IMR-90 (cell line): ENCODE measurements at regions not wholly inside any gene's neighbourhood (a gene's known extent, or its start where the extent isn't known, plus 50 kb on each side); places are given as distances from the start of the nearest gene placed in this dataset.
A peak's percentile ranks its signal among the peaks of the same experiment; 100 is the strongest.

Experiments
- BHLHE40 ChIP-seq: fragments of 150-350 bp; IDR thresholded peaks from 2 replicates; pipeline ENCODE4 v1.6.1; 2016; ENCODE audit warnings: mild to moderate bottlenecking, low read depth, low read length
- CHD1 ChIP-seq: IDR thresholded peaks from 2 replicates; pipeline ENCODE4 v1.6.1; 2012; ENCODE audit warnings: low read depth, low read length, improper control_type of control experiment
- CTCF ChIP-seq: conservative IDR thresholded peaks from 2 replicates; pipeline ENCODE4 v1.5.1; 2012; ENCODE audit warnings: mild to moderate bottlenecking, low read depth, low read length, improper control_type of control experiment
- MAFK ChIP-seq: IDR thresholded peaks from 2 replicates; pipeline ENCODE4 v1.6.1; 2012; ENCODE audit warnings: low read depth, low read length, improper control_type of control experiment
- MAZ ChIP-seq: IDR thresholded peaks from 2 replicates; pipeline ENCODE4 v1.6.1; 2012; ENCODE audit warnings: low read depth, mild to moderate bottlenecking, low read length, improper control_type of control experiment, moderate library complexity, borderline replicate concordance
- MXI1 ChIP-seq: IDR thresholded peaks from 2 replicates; pipeline ENCODE4 v1.6.1; 2012; ENCODE audit warnings: low read depth, mild to moderate bottlenecking, low read length, moderate library complexity, borderline replicate concordance
- POLR2A ChIP-seq: IDR thresholded peaks from 2 replicates; pipeline ENCODE4 v1.6.1; 2012; ENCODE audit warnings: mild to moderate bottlenecking, low read depth, low read length
- SMC3 ChIP-seq: fragments of 150-350 bp; IDR thresholded peaks from 2 replicates; pipeline ENCODE4 v1.6.1; 2016; ENCODE audit warnings: low read depth, mild to moderate bottlenecking, antibody characterized with exemption, low read length, moderate library complexity
- TF ChIP-seq, protein P1 (sequence below): fragments of 150-350 bp; IDR thresholded peaks from 2 replicates; pipeline ENCODE4 v1.6.1; 2017; ENCODE audit warnings: mild to moderate bottlenecking, antibody characterized with exemption, low read length, low read depth
- TF ChIP-seq, protein P2 (sequence below): fragments of 150-350 bp; IDR thresholded peaks from 2 replicates; pipeline ENCODE4 v1.6.1; 2016; ENCODE audit warnings: low read depth, mild to moderate bottlenecking, low read length, moderate library complexity, borderline replicate concordance

- TF ChIP-seq CTCF (no peak), MAFK (0 out of 2 replicates have a peak, but pooled peaks have one; percentile 17), POLR2A (no peak), CHD1 (no peak), MAZ (no peak), MXI1 (no peak), BHLHE40 (no peak), SMC3 (no peak)
- TF ChIP-seq, protein P1, sequence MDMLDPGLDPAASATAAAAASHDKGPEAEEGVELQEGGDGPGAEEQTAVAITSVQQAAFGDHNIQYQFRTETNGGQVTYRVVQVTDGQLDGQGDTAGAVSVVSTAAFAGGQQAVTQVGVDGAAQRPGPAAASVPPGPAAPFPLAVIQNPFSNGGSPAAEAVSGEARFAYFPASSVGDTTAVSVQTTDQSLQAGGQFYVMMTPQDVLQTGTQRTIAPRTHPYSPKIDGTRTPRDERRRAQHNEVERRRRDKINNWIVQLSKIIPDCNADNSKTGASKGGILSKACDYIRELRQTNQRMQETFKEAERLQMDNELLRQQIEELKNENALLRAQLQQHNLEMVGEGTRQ, result no peak
- TF ChIP-seq, protein P2, sequence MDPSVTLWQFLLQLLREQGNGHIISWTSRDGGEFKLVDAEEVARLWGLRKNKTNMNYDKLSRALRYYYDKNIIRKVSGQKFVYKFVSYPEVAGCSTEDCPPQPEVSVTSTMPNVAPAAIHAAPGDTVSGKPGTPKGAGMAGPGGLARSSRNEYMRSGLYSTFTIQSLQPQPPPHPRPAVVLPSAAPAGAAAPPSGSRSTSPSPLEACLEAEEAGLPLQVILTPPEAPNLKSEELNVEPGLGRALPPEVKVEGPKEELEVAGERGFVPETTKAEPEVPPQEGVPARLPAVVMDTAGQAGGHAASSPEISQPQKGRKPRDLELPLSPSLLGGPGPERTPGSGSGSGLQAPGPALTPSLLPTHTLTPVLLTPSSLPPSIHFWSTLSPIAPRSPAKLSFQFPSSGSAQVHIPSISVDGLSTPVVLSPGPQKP, result no peak
Observed at GRCh38 chrX:27924718-27925117, 56.5 kb downstream of the DCAF8L1 start.
